Kidney capillary endothelial cell (primary cell): ENCODE measurements at regions not wholly inside any gene's neighbourhood (a gene's known extent, or its start where the extent isn't known, plus 50 kb on each side); places are given as distances from the start of the nearest gene placed in this dataset.
"Not testable (repeated sequence)": the region's sequence is repeated elsewhere in the genome, so short reads cannot be mapped to it uniquely, and the experiment has no call there.

Experiments
- DNase-seq: peaks from one replicate; pipeline ENCODE4 v3.0.0-alpha.2; 2018; ENCODE audit warnings: low spot score

DNA sequence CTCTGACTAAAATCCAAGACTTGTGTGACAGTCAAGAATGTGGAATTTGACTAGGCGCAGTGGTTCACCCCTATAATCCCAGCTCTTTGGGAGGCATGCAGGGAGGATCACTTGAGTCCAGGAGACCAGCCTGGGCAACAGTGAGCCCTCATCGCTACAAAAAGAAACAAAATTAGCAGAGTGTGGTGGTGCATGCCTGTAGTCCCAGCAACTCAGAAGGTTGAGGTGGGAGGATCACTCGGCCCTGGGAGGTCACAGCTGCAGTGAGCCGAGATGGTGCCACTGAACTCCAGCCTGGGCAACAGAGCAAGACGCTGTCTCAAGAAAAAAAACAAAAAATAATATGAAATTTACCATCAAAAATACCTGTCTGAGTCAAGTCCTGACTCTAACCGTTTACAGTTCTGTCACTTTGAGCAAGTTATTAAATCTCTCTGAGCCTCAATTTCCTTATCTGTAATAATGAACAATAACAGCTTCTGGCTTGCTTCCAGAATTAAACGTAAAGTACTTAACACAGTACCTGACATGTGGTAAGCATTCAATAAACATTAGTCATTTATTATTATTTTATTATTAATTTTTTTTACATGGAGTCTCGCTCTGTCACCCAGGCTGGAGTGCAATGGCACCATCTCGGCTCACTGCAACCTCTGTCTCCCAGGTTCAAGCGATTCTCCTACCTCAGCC, 204.6 kb upstream of the TSC22D1 start:
- no peak for DNase-seq

DNA sequence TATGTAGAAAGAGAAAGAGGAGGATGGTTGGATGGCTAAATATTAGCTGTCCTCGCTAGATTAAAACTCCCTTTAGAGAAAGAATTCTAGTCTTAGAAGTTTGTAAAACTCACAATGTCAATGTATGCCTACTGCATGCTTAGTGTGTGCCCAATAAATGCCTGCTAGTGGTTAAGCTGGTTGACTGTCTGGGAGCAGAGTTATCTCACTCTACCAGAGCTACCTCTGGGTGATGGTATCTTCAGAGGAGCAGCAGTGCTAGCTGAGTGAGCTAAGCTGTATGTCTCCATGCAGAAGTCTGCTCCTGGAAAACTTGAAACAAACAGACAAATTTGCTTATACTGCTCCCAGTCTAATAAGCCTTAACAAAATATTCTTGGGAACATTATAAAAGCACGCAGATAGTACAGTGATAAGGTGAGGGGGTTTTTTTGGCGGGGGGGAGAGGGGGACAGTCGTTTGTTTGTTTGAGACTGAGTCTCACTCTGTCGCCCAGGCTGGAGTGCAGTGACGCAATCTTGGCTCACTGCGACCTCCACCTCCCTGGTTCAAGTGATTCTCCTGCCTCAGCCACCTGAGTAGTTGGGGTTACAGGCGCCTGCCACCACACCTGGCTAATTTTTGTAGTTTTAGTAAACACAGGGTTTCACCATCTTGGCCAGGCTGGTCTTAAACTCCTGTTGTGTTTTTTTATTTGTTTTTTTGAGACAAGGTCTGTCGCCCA, 202.8 kb upstream of the TSC22D1 start:
- no peak for DNase-seq

DNA sequence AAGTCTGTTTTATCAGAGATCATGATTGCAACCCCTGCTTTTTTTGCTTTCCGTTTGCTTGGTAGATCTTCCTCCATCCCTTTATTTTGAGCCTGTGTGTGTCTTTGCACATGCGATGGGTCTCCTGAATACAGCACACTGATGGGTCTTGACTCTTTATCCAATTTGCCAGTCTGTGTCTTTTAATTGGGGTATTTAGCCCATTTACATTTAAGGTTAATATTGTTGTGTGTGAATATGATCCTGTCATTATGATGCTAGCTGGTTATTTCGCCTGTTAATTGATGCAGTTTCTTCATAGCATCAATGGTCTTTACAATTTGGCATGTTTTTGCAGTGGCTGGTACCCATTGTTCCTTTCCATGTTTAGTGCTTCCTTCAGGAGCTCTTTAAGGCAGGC, 199.2 kb upstream of the TSC22D1 start:
- not testable (repeated sequence) for DNase-seq

DNA sequence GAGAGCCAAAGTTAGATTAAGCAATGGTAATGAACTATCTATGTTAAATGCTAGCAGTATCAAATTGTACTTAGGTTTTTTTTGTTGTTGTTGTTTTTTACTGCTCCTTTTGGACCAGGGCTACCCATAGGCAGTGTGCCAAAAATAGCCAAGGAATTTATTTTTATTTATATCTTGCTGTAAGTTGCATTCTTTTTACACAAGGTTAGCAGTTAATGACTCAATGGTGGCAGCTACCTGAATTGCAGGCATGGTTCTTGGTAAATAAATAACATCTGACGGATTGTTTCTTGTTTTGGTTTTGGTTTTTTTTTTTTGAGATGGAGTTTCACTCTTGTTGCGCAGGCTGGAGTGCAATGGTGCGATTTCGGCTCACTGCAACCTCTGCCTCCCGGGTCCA, 194.8 kb upstream of the TSC22D1 start:
- DNase-seq: no peak

DNA sequence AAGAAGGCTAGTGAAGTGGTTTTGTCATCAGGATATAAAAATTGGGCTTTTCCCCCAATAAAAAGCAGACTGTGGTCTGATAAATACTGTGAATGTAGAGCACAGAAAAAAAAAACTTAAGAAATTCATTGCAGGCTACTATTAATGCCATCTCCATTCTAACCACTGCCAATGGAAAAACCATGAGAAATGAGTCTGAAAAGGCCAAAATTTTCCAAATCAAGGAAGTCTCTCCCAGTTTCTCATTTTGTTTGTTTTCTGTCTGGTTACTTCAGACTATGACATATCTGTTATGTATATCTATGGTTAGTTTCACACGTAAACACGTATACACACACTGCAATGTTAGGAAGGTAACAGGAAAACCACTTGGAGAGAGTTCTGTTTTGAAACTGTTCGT, 193.6 kb upstream of the TSC22D1 start:
- no peak for DNase-seq

DNA sequence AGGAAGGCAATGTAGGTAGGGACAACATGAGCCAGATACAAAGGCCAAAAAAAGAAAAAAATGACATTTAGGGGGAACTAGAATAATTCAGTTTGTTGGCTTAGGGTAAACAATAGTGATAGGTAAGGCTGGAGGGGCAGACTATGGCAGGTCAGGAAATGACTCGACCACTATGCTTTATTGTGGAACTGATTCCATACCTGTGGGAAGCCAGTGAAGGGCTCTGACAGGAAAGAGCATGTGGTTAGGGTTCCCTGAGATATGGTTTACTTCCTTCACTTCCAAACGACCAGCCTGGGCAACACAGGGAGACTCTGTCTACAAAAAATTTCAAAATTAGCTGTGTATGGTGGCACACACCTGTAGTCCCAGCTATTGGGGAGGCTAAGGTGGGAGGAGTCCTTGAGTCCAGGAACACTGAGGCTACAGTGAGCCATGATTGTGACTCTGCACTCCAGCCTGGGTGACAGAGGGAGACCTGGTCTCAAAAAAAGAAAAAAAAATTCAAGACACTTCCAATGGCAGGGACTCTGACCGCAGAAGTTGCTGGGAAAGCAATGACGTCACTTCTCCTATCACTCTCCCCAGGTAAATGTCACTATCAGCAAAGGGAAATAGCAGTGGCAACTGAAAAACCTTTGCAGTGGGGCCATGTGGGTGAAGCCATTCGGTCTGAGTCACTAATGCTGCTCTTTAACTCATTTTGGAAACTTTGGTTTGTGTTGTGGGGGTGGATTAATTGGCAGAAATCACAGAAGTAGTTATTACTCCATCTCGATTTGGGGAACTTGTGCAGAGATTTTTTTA, 192.8 kb upstream of the TSC22D1 start:
- DNase-seq: no peak

DNA sequence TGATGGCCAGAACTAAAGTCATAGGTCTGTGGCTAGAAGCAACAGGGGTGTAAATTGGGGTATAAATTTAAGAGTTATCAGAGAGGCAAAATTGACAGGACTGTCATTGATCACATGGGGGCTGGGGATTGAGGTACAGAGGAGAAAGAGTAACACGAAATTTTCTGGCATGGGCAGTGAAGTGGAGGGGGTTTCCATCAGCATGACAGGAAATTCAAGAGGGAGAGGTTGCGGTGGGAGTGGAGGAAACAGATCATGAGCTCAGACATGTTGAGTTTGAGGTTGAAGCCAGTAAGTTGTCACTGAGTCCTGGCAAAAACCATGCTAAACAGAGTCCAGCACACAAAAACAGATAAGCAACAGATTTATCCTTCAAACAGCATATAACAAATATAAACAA, 192.1 kb upstream of the TSC22D1 start:
- DNase-seq: no peak

DNA sequence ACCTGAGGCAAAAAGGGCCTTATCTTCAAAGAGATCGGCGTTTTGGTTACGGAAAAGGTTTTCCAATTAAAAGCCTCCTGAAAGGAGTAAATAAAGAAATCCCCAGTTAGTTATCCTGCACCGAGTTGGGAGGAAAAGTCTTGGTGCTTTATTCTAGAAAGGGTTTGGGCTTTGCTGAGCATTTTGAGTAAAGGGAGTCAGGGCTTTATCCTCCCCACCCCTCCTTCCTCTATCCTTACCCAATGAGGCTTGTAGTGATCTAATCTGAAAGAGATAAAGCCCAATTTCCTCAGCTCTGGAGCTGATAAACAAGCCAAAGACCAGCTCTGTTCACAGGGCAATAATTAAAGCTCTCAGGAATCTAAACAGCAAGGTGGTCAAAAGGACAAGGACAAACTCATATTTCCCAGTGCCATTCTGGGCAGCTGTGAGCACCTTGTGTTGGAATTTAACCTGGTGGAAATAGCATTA, 188.9 kb upstream of the TSC22D1 start:
- no peak for DNase-seq

DNA sequence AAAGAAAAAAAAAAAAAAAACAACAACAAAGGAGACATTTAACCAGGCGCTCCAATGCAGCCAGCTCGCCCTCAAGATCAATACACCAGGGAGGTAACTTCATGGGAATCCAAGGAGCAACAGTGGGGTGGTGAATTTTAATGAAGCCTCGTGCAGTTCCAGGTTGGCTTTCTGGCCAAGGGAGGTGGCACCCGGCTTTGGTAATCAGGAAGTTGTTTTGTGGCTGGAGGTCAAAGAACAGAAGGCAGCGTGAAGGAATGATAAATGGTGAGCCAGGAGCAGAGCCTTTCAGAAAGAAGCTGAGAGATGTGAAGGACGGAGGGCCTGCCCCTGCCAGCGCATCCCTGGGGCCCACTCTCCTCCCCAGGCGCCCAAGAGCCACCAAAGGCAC, 188.2 kb upstream of the TSC22D1 start:
- no peak for DNase-seq

DNA sequence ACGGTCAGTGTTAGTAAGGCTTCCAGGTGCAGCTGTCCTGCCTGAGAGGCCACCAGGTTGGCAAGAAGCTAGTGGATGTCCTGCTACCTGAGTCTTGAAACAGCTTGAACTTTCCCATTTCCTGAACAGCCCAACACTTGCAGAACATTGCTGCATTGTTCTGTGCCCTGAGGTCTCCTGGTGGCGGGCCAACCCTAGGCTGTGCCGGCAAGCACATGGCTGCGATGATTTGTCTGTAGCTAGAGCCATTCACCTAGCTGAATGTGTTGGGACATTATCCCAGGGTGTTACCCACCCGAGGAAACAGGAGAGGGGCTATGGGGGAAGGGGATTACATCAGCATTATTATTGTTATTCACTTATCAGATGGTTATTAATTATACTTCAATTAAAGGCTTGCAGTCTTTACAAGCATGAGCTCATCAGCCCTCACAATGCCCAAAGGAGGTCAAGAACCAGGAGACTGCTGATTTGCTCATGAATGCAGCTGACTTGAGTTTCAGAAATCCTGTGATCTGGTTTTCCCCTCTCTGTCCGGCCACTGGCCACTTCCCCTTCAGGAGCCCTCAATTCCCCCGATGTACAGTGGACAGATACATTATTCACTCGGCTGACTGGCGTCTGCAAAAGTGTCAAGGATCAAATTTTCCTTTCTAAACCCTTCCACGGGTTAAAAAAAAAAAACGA, 187.6 kb upstream of the TSC22D1 start:
- DNase-seq: no peak

DNA sequence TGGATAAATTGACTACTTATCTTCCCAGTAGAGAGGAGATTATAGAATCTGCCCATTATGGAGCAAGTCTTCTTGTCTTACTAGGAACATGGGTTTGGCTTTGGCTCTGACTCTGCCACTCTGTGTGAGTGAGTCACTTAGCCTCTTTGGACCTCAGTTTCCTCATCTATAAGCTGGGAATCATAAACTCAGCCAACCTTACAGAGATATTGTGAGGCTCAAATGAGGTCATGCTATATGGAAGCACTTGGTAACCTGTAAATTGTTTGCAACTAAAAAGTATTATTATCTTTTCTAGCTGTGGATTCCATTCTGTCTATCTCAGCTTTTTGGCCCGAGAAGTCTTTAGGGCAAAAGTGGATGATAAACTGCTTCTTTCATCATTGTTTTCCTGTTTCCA, 186.8 kb upstream of the TSC22D1 start:
- no peak for DNase-seq

DNA sequence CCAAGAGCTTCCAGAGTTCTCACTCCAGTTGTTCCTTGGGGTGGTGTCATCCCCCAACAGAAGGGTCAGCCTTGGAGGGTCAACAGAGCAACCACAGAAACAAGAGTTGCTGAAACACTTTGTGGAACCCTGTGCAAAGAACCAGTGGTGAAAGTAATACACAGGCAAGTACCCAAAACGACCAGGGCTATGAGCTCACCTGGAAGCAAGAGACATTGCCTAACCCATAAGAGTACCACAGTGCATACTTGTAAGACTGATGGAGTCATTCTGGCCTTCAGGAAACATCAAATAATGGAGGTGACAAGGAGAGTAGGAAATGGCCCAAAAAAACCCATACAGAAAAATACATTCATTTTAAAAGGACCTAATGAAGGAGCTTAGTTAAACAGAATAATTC, 184.3 kb upstream of the TSC22D1 start:
- no peak for DNase-seq

DNA sequence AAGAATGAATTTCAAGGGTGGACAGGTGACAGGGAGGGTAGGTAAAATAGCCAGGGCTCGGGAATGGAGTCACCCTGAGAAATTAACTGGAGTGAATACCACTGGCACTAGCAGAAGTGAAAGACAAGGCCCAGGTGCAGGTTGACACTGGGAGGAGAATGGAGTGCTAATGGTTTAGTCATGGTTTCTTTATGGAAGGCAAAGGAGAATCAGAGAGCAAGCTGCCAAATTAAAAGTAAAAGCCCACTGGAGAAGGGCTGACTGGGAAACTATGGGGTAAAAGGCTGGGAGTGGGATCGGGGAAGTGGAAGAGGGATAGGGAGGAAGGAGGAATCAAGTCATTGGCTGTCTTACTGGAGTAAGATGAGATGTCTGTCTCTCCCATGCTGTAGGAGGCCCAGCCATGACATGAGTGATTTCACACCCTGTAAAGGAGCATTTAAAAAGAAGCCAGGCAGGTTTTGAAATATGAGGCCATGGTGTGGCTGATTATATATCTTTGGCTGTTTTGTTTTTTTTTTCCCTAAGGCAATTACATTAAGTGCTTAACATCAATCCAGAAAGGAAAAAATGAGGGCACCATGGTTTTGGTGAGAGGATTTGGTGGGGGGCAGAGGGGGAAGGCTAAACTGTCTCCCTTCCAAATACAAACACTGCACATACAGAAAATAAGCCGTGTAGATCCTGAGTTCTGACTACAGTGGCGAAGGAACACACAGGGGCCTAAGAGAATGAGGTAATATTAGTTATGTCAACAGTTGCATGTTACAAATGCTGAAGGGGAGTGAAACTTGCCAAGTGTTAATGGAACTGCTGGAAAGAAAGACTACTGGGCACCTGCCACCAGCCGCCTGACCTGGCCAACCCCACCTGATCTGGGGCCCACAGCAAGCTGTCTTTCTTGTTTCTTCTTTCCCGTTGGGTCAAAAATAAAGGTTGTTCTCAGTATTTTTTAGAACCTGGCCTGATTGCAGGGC, 183.5 kb upstream of the TSC22D1 start:
- no peak for DNase-seq

DNA sequence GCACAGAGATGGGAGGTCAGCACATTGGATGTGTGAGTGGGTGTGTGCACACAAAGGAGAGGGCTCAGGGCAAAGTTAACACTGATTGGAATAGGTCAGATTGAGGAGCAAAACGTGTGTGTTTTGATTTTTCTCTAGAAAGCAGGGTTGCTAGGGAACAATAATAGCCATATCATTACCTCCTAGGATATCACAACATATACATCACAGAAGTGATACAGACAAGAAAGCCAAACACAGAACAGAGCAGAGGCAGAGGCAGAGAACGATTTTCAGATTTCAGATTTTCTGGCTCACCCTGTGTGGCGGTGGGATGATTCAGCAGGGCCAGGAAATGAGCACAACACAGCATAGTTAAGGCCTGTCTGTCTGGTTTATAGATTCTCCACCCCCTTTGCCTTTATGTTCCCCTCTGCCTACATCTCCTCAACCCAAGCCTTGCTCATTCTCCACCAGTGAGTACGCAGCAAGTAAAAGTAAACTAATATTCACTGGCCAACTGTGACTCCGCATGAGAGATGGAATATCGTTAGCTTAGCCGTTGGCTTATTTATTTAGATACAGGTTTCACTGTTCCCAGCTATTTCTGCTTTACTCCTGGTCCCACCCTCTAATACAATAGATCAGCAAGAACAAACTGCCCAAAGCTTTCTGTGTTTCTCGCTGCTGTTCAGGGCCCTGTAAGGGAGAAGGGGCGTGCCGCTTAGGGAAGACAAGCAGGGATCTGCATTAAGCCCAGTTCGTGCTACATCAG, 182.7 kb upstream of the TSC22D1 start:
- DNase-seq: peak; percentile 78

DNA sequence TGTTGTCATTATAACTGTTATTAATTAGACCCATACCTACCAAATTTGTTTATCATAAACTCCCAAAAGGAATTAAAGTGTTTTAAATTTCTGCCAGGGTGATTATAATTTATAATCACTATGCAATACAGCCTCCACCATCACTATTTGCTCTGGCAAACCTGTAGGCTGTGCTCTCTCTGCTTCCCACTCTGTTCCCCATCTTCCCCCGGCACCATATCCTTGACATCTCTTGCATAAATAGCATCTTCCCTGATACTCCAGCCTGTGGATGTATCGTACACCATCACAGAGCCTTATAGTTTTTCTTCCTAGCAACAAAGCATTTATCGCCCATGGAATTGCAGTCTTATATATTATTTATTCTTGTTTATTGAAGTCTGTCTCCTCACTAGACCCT, 181.5 kb upstream of the TSC22D1 start:
- DNase-seq: no peak

DNA sequence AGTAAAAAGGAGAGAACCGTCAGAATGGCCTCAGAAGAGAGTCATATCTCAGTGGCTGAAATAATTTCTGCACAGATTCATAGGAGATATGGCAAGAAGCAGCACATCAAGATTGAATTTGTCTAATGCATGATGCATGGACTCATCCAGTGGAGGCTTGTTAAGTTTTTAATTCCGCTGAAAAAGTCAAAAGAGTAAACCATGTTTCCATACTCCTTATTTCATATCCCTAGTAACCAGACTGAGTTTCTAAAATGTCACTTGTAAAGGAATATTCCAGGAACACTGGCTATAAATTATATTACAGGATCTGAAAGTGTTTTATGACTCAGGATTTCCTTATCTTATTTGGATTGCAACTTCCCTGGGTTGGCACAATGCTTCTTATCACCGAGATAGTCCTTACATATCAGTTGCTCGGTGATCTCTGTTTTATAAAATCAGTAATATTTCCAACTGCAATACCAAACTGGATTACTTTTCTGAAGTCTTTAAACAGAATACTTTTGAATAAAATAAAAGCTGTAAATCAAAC, 180.2 kb upstream of the TSC22D1 start:
- peak; percentile 30 for DNase-seq

DNA sequence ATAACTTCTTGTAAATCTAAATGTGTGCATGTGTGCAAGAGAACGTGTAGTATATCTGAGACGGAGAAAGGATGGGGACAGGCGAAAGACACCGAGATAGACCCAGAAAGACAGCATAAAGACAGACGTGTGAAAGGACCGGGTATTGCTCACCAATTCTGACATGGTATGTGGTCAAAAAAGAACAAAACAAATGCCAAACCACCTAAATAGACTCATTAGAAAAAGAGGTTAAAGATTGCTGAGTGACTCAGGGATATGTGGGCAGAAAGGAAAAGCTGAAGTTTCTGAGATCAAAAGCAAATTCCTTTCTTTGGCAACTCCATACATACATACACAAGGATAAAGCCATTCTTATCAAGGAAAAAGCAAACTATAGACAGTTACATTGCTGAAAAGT, 179.7 kb upstream of the TSC22D1 start:
- DNase-seq: peak; percentile 39

DNA sequence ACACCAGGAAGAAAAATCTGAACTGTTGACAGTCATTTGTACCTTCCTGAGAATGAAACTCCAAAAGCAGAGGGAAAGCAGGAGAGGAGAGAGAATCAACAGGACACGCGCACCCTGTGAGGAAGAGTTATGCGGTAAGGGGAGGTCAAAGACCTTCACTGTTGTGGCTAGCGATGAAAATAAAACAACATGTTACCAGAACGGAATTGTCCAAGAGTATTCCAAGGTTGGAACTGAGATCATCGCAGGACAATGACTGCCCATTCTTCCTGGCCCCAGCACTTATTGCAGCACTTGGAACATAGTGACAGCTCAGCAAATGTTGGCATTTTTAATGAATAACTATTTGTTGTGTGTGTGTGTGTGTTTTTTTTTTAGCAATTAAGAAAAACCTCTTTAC, 176.0 kb upstream of the TSC22D1 start:
- DNase-seq: peak; percentile 21

DNA sequence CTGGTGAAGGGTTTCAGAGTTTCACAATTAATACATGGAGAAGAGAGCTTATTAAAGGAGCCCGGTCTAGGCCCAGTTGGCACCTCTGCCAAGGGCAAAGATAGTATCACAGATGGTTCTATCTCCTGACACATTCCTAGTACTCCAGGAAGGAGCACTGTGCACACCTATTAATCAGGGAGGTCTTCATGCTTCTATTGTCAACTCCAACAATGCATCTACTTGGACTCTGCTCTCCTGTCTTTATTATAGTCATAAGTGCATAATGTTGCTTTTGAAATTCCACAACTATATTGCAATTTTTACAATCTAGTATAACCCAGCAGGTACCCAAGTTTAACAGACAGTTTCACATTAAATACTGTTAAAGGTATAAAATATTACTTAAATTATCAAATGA, 174.5 kb upstream of the TSC22D1 start:
- no peak for DNase-seq

DNA sequence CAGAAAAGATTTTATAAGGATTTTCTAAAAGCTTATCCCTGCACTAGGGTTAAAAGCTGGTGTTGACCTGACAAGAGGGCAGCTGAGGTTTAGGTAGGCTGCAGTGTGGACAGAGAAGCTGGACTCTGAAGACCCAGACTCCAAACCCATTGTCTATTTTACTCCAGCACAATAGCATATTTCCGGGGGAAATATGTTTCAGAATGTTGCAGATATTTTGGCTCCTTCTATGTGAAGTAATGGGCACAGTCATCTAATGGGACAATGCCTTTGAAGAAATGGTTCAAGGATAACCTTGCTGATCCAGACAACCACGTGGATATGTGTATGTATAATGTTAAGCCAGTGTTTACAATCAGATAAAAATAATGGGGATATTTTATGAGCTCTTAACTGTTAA, 173.8 kb upstream of the TSC22D1 start:
- peak; percentile 48 for DNase-seq
